Gastroesophageal sphincter (tissue), 3 donors: ENCODE measurements at regions not wholly inside any gene's neighbourhood (a gene's known extent, or its start where the extent isn't known, plus 50 kb on each side); places are given as distances from the start of the nearest gene placed in this dataset.

ENCODE experiments used
- CTCF ChIP-seq, 4 experiments: fragments of 200-600 bp in 2 of 4; fragments of 450-650 bp in 2 of 4; sonication (generic) in 1 of 4; IDR thresholded peaks; one replicate each; pipeline ENCODE4 v1.5.1; 2017 to 2019; ENCODE audit warnings: antibody characterized with exemption in 4 of 4, mild to moderate bottlenecking in 2 of 4, moderate library complexity in 2 of 4
- EP300 ChIP-seq: sonication (generic); formaldehyde crosslinking; IDR thresholded peaks from one replicate; pipeline ENCODE4 v1.6.1; 2017; ENCODE audit warnings: antibody characterized with exemption, mild to moderate bottlenecking
- POLR2AphosphoS5 ChIP-seq: sonication (generic); formaldehyde crosslinking; IDR thresholded peaks from one replicate; pipeline ENCODE4 v1.6.1; 2017; ENCODE audit warnings: antibody characterized with exemption

DNA sequence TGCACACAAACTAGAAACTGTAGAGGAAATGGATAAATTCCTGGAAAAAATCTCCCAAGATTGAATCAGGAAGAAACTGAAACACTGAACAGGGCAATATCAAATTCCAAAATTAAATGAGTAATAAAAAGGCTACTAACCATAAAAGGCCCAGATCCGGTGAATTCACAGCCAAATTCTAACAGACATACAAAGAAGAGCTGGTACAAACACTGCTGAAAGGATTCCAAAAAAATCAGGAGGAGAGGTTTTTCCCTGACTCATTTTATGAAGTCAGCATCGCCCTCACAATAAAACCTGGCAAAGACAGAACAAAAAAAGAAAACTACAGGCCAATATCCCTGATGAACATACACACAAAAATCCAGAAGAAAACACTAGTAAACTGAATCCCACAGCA is 462.4 kb upstream of the THBS1 start:
- TF ChIP-seq CTCF (IDR thresholded peaks at IDR 0.05) (no peak), POLR2AphosphoS5 (no peak), EP300 (no peak)
